HG03196 (cell line): ENCODE measurements at regions not wholly inside any gene's neighbourhood (a gene's known extent, or its start where the extent isn't known, plus 50 kb on each side); places are given as distances from the start of the nearest gene placed in this dataset.
"Not testable (repeated sequence)": the region's sequence is repeated elsewhere in the genome, so short reads cannot be mapped to it uniquely, and the experiment has no call there.

Experiments
- ATAC-seq: cut with Tn5 transposase; IDR thresholded peaks from one replicate; pipeline ENCODE4 v1.9.1; 2021; ENCODE audit not compliant: unreplicated experiment

DNA sequence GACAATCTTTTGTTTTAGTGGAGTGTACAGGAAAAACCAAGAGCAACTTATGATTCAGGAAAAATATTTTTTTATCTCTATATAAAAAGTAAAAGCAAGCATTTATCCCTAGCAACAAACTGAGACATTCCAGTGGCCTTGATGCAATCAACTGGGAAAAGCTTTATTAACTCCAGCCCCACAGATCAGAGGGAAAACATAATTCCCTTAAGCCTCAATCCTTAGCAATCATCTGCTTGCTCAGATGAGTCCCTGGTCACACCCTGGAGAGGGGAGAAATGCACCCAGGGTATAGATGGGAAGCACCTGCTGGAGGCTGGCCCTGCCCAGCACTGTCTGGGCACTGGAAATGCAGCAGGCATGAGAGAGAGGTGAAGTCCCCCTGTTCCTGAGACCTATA, 636.6 kb downstream of the TNS3 start:
- ATAC-seq: no peak

- ATAC-seq: no peak
These were observed 637.9 kb downstream of the TNS3 start for GRCh38 chr7:46943996-46944395.

DNA sequence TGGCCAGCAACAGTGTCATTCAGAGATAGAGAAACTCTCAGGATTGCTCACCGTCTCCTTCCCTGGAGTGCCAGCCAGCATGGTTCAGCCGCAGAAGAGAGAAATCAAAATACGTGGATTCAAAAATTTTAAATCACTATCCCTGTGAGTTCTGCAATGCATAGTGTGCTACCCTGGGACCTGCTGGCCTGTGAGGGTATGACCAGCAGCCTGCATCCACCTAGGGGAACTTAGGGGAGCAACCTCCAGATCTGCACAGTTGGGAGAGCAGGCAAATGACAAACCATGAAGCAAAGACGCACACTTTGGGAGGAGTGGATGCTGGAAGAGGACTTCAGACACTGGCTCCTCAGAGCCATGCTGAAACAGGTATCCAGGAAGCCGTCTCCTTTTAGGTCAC, 639.3 kb downstream of the TNS3 start:
- ATAC-seq: no peak

GRCh38 chr7:46940178-46940577, 641.7 kb downstream of the TNS3 start:
- no peak for ATAC-seq

DNA sequence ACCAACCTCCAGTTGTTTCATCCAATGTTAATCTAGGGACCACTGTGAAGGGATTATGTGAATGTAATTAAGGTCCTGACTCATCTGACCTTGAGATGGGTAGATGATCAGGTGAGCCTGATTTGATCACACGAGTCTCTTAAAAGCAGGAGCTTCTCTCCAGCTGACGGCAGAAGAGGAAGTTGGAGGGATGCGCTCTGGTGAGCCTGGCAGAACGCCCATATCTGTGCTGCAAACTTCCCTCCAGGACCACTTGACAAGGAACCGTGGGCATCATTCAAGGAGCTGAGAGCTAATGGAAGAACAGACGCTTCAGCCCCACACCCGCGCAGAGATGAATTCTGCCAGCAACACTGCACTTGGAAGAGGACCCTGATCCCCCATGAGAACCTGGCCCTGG, 642.4 kb downstream of the TNS3 start:
- ATAC-seq: no peak

- no peak for ATAC-seq
These were observed 642.8 kb downstream of the TNS3 start for GRCh38 chr7:46939089-46939488.

GRCh38 chr7:46937826-46938225, 644.1 kb downstream of the TNS3 start:
- no peak for ATAC-seq

- no peak for ATAC-seq
These were observed 647.6 kb downstream of the TNS3 start for GRCh38 chr7:46934198-46934825.

GRCh38 chr7:46933596-46933995, 648.3 kb downstream of the TNS3 start:
- no peak for ATAC-seq

GRCh38 chr7:46932676-46933424, 649.1 kb downstream of the TNS3 start:
- ATAC-seq: no peak

GRCh38 chr7:46932306-46932675, 649.6 kb downstream of the TNS3 start:
- ATAC-seq: no peak

DNA sequence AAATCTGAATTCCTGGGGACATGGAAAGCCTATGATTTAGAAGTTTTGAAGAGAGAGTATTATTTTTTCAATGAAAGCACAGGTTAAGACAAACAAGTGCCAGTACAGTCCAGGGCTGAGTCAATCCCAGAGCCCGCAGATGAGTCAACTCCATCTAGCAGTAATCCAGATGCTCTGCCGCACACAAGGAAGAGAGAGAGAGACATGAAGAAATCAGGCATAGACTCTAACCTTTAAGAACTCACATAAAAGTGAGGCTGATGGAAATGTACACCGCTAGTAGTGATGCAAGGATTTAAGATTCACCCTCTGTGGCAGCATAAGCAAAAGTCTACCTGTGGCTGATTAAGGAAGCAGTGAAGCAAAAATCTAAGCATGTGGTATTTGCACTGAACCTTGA, 651.5 kb downstream of the TNS3 start:
- no peak for ATAC-seq

DNA sequence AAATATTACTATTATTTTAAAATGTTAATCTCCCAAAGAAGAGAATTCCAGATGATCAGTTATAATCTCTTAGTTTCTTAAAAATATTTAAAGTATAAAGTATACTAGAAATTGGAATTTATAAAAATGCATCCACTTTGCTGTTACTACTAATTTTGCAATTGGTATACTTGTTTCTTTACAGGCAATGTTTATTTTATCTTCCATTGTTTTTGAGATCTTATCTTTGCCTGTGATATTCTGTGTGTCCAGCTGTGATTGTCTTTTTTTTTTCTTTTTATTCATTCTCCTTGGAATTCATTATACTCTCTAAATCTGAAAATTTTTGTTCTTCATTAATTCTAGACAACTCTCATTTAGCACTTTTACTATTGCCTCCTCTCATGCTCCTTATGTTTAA, 652.6 kb downstream of the TNS3 start:
- ATAC-seq: no peak

DNA sequence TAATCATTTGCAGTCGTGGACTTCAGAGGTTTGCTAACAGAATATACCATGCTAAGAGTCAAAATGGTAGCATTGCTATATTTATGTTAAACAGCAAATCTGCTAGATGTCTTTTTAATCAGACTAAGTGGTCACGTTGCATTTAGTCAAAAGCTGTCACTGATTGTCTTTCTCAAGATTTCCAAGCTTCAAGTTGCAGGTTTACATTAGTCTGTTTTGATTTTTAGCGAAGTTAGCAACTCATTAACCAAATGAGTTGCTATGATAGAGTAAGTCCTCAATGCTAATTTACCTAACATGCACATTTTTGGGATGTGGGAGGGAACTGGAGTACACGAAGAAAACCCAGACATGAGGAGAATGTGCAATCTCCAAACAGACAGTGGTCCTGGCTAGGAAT, 653.2 kb downstream of the TNS3 start:
- ATAC-seq: no peak

DNA sequence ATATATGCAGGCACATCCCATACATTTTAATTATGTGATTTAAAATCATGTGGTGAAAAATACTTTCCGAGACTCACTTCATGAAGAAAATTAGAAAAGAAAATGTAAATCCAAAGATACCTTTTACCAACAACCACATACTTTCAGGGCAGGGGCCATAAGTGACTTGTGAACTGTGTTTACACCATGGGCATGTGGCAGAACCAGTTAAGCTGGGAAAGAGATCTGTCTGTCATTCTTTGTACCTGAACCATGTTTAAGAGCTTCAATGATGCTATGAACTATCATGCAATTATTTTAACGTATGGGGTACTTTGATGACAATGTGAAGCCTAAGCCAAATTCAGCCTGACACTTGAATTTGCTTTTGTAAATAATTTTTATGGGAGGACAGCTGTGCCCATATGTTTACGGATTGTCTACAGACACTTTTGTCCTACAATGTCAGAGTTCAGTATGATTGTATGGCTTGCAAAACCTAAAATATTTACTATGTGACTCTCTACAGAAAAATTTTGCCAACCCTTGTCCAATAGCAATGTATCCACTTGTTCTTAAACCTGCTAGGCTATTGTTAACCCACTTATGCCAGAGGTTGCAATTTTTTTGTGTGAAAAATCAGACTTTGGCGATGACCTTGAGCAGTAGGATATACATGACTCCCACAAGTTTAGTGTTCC, 654.6 kb downstream of the TNS3 start:
- no peak for ATAC-seq

DNA sequence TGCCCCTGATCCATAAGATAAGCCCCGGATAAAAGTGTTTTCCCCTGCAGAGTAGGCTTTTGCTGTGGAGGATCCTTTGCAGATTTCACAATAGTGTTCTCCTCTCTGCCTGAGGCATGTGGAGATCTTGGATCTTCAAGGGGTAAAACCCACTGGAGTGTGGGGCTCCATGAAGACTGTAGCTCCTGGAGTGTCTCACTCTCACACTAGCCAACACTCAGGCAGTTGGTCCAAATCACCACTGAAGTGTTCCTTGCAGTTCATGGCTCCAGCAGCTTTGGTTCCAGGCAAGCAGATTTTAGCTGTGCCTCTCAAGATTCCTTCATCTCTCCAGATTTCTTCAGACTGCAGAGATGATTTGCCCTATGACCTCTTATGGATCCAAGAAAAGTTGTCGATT, 665.3 kb downstream of the TNS3 start:
- ATAC-seq: no peak

GRCh38 chr7:46912692-46913091, 669.2 kb downstream of the TNS3 start:
- ATAC-seq: no peak

DNA sequence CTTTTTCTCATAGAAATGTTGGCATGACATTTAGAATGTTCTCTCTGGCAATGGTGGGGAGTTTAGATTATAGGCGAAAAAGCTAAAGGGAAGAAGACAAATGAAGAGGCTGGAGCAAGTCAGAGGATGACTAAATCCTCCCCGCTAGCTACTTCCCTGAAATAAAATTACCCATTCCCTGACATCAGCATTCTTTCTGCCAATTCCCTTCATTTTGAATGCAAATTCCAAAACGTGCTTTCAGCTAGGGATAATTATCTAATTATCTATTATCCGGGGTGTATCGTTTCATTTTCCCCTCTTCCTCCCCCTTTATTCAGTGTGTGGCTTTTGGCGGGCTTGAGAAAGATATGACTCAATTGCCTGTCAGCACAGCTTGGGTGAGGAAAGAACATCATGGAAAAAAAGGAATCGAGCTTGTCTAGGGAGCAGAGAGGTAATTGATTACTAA, 672.3 kb downstream of the TNS3 start:
- no peak for ATAC-seq

GRCh38 chr7:46908770-46909169, 673.1 kb downstream of the TNS3 start:
- no peak for ATAC-seq

DNA sequence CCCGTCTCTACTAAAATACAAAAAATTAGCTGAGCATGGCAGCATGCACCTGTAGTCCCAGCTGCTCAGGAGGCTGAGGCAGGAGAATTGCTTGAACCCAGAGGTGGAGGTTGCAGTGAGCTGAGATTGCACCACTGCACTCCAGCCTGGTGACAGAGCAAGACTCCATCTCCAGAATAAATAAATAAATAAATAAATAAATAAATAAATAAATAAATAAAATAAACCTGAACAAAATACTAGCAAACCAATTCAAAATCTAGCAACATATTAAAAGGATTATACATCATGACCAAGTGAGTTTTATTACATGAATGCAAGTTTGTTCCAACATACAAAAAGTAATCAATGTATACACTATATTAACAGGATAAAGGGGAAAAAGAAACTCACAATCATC, 677.4 kb downstream of the TNS3 start:
- not testable (repeated sequence) for ATAC-seq

DNA sequence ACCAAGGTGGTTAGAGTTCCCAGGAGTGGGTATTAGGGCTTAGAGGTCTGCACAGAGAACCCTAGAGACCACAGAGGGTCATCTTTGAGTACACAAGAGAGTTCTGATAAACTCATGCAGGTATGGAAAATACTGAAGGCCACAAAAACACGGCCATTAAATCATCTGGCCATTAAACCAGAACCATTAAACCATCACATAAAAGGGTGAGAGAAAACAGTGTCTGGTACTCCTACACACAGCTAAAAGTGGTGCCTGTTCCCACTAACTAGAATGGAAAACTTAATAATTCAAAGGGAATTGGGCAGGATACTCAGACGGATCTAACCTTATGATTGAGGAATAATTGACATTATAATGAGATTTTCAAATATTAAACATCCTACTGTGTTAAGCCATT, 679.4 kb downstream of the TNS3 start:
- ATAC-seq: no peak
